HEK293 (cell line): ENCODE measurements at regions not wholly inside any gene's neighbourhood (a gene's known extent, or its start where the extent isn't known, plus 50 kb on each side); places are given as distances from the start of the nearest gene placed in this dataset.

Source experiments
- CTCF ChIA-PET: fragments of 350-600 bp; formaldehyde crosslinking; extraction: SDS; loops from one replicate; lab custom pipeline; 2021; ENCODE audit warnings: antibody characterized with exemption; lab: Yijun Ruan, JAX
- POLR2A ChIA-PET: fragments of 300-600 bp; formaldehyde crosslinking; extraction: SDS; loops from one replicate; lab custom pipeline; 2020; ENCODE audit warnings: antibody characterized with exemption, inconsistent platforms; lab: Yijun Ruan, JAX
- H3K27ac ChIP-seq: fragments of 200-500 bp; sonication (Bioruptor generic); 2 replicates; pipeline ENCODE4 v1.5.1; 2014; ENCODE audit warnings: low read depth, low read length, control low read depth, inconsistent platforms; ENCODE audit errors: extremely low read depth
- H3K36me3 ChIP-seq, 2 experiments: fragments of 200-500 bp in 1 of 2; sonication (Bioruptor generic) in 1 of 2; 1 replicate in 1 of 2; 2 replicates in 1 of 2; pipeline ENCODE4 v1.5.1; 2014 to 2017; ENCODE audit warnings: inconsistent platforms in 2 of 2, low read length in 2 of 2; ENCODE audit not compliant: control insufficient read depth in 2 of 2, insufficient read depth in 1 of 2
- H3K4me1 ChIP-seq: fragments of 200-500 bp; sonication (Bioruptor generic); 2 replicates; pipeline ENCODE4 v1.5.1; 2014; ENCODE audit warnings: mild to moderate bottlenecking, low read length, inconsistent platforms; ENCODE audit not compliant: control insufficient read depth, insufficient read depth
- H3K4me3 ChIP-seq: 2 replicates; pipeline ENCODE4 v1.5.1; 2011; ENCODE audit warnings: low read depth, mild to moderate bottlenecking, control low read depth, low read length, moderate library complexity
- H3K9me3 ChIP-seq: fragments of 200-500 bp; sonication (Bioruptor generic); 2 replicates; pipeline ENCODE4 v1.5.1; 2014; ENCODE audit warnings: low read depth, low read length, inconsistent platforms; ENCODE audit not compliant: control insufficient read depth, insufficient read depth
- HOXA7 ChIP-seq: sonication (generic); formaldehyde crosslinking; IDR thresholded peaks from 2 replicates; pipeline ENCODE4 v1.8.1; 2022; ENCODE audit warnings: missing genetic modification reagents, borderline replicate concordance
- KLF8 ChIP-seq: fragments of 450-650 bp; formaldehyde crosslinking; IDR thresholded peaks from 2 replicates; pipeline ENCODE4 v1.5.1; 2016; ENCODE audit warnings: missing biosample characterization, missing genetic modification characterization
- SALL2 ChIP-seq: fragments of 450-650 bp; formaldehyde crosslinking; IDR thresholded peaks from 2 replicates; pipeline ENCODE4 v1.5.0; 2017; ENCODE audit warnings: missing biosample characterization, mild to moderate bottlenecking, missing genetic modification characterization, borderline replicate concordance
- SCRT2 ChIP-seq: fragments of 450-650 bp; formaldehyde crosslinking; IDR thresholded peaks from 2 replicates; pipeline ENCODE4 v1.5.1; 2016; ENCODE audit warnings: missing biosample characterization, missing genetic modification characterization
- SETDB1 ChIP-seq: IDR thresholded peaks from one replicate; pipeline ENCODE4 v1.6.1; 2017; ENCODE audit warnings: mild to moderate bottlenecking, low read length, moderate library complexity, mixed read lengths; ENCODE audit not compliant: insufficient read length
- TCF7L2 ChIP-seq: IDR thresholded peaks from 2 replicates; pipeline ENCODE4 v1.6.1; 2011; ENCODE audit warnings: low read depth, mild to moderate bottlenecking, inconsistent platforms, low read length, moderate library complexity, borderline replicate concordance
- TRIM28 ChIP-seq: IDR thresholded peaks from 2 replicates; pipeline ENCODE4 v1.6.1; 2011; ENCODE audit warnings: low read length, control low read depth, borderline replicate concordance
- ZFP37 ChIP-seq: fragments of 450-650 bp; formaldehyde crosslinking; IDR thresholded peaks from 2 replicates; pipeline ENCODE4 v1.5.1; 2016; ENCODE audit warnings: missing biosample characterization, missing genetic modification characterization
- ZNF169 ChIP-seq: fragments of 450-650 bp; formaldehyde crosslinking; IDR thresholded peaks from 2 replicates; pipeline ENCODE4 v1.5.1; 2016; ENCODE audit warnings: missing biosample characterization, missing genetic modification characterization
- ZNF174 ChIP-seq: fragments of 450-650 bp; formaldehyde crosslinking; IDR thresholded peaks from 2 replicates; pipeline ENCODE4 v1.5.0; 2017; ENCODE audit warnings: missing biosample characterization, mild to moderate bottlenecking, missing genetic modification characterization
- ZNF184 ChIP-seq: fragments of 450-650 bp; IDR thresholded peaks from 2 replicates; pipeline ENCODE4 v1.5.1; 2018; ENCODE audit warnings: missing biosample characterization, mild to moderate bottlenecking, missing genetic modification characterization
- ZNF214 ChIP-seq: fragments of 450-650 bp; formaldehyde crosslinking; IDR thresholded peaks from 2 replicates; pipeline ENCODE4 v1.5.1; 2017; ENCODE audit warnings: missing biosample characterization, mild to moderate bottlenecking, missing genetic modification characterization, borderline replicate concordance
- ZNF239 ChIP-seq: fragments of 450-650 bp; formaldehyde crosslinking; IDR thresholded peaks from 2 replicates; pipeline ENCODE4 v1.5.1; 2016; ENCODE audit warnings: missing biosample characterization, missing genetic modification characterization
- ZNF266 ChIP-seq: fragments of 450-650 bp; formaldehyde crosslinking; IDR thresholded peaks from 2 replicates; pipeline ENCODE4 v1.5.1; 2016; ENCODE audit warnings: missing biosample characterization, missing genetic modification characterization, low read depth
- ZNF324 ChIP-seq: fragments of 450-650 bp; formaldehyde crosslinking; IDR thresholded peaks from 2 replicates; pipeline ENCODE4 v1.5.1; 2016; ENCODE audit warnings: missing biosample characterization, missing genetic modification characterization
- ZNF37A ChIP-seq: fragments of 450-650 bp; IDR thresholded peaks from 2 replicates; pipeline ENCODE4 v1.5.1; 2018; ENCODE audit warnings: missing biosample characterization, missing genetic modification characterization
- ZNF433 ChIP-seq: fragments of 450-650 bp; formaldehyde crosslinking; IDR thresholded peaks from 2 replicates; pipeline ENCODE4 v1.5.1; 2016; ENCODE audit warnings: missing biosample characterization, missing genetic modification characterization, low read depth
- ZNF521 ChIP-seq: fragments of 450-650 bp; formaldehyde crosslinking; IDR thresholded peaks from 2 replicates; pipeline ENCODE4 v1.5.1; 2017; ENCODE audit warnings: missing biosample characterization, mild to moderate bottlenecking, missing genetic modification characterization
- ZNF529 ChIP-seq: fragments of 450-650 bp; formaldehyde crosslinking; IDR thresholded peaks from 2 replicates; pipeline ENCODE4 v1.5.1; 2017; ENCODE audit warnings: missing genetic modification characterization, missing biosample characterization; ENCODE audit not compliant: insufficient replicate concordance
- ZNF548 ChIP-seq: fragments of 450-650 bp; formaldehyde crosslinking; IDR thresholded peaks from 2 replicates; pipeline ENCODE4 v1.5.1; 2016; ENCODE audit warnings: missing biosample characterization, missing genetic modification characterization
- ZNF571 ChIP-seq: fragments of 450-650 bp; formaldehyde crosslinking; IDR thresholded peaks from 2 replicates; pipeline ENCODE4 v1.5.0; 2017; ENCODE audit warnings: missing biosample characterization, missing genetic modification characterization
- ZNF660 ChIP-seq: fragments of 450-650 bp; IDR thresholded peaks from 2 replicates; pipeline ENCODE4 v1.5.1; 2018; ENCODE audit warnings: missing biosample characterization, mild to moderate bottlenecking, missing genetic modification characterization
- ZNF843 ChIP-seq: fragments of 450-650 bp; formaldehyde crosslinking; IDR thresholded peaks from 2 replicates; pipeline ENCODE4 v1.5.1; 2016; ENCODE audit warnings: missing biosample characterization, missing genetic modification characterization
- TF ChIP-seq, protein P1 (sequence below): fragments of 450-650 bp; formaldehyde crosslinking; IDR thresholded peaks from 2 replicates; pipeline ENCODE4 v1.5.1; 2016; ENCODE audit warnings: missing biosample characterization, missing genetic modification characterization, low read depth
- TF ChIP-seq, protein P2 (sequence below): fragments of 450-650 bp; formaldehyde crosslinking; conservative IDR thresholded peaks from 2 replicates; pipeline ENCODE4 v1.5.1; 2016; ENCODE audit warnings: low read depth, missing biosample characterization, missing genetic modification characterization

DNA sequence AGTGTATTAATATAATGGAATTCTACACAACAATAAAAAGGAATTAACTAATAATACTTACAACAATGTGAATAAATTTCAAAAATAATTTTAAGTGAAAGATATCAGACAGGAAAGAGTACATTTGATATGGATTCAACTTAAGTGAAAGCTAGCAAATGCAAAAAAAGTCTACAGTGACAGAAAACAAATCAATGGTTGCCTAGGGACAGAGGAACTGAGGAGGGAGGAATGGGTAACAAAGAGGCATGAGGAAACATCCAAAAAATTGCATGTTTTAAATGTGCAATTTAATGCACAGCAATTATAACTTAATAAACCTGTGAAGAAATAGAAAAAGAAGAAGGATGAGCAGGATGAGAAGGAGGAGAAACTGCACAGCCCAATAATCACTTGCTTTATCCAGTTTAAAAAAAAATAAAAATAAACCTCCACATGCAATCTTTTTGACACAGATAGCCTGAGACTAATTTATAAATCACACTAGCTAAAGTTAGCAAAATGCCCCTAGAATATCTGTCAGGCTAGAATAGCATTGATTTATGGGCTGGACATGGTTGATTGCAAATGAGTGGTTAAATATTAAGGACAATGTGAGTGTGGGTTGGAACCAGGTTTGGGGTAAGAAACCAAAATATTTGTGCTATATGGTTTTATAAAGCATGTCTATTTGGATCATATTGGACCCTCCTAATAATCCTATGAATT, 1089.1 kb downstream of the TRHDE start:
- H3K36me3 ChIP-seq = no peaks in the 10 kb centered on the region
- H3K9me3 ChIP-seq = no peaks in the 10 kb centered on the region
- TF ChIP-seq ZNF521 (tag by site-specific recombination) (no peak), HOXA7 (no peak), SCRT2 (no peak), ZNF266 (tag by site-specific recombination) (no peak), ZNF239 (no peak), ZNF37A (tag by site-specific recombination) (no peak), ZNF169 (no peak), ZNF843 (tag by site-specific recombination) (no peak), ZNF433 (tag by site-specific recombination) (no peak), ZNF184 (tag by site-specific recombination) (no peak), TCF7L2 (no peak), ZNF548 (no peak), KLF8 (tag by site-specific recombination) (no peak)
- TF ChIP-seq, protein P1, sequence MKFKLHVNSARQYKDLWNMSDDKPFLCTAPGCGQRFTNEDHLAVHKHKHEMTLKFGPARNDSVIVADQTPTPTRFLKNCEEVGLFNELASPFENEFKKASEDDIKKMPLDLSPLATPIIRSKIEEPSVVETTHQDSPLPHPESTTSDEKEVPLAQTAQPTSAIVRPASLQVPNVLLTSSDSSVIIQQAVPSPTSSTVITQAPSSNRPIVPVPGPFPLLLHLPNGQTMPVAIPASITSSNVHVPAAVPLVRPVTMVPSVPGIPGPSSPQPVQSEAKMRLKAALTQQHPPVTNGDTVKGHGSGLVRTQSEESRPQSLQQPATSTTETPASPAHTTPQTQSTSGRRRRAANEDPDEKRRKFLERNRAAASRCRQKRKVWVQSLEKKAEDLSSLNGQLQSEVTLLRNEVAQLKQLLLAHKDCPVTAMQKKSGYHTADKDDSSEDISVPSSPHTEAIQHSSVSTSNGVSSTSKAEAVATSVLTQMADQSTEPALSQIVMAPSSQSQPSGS (tag by site-specific recombination) = no peak
- ChIA-PET POLR2A (no interaction called here), CTCF (no interaction called here)
- H3K4me3 ChIP-seq = no peak overlapping the region
- no peaks in the 10 kb centered on the region for H3K4me1 ChIP-seq
- H3K27ac ChIP-seq = no peak overlapping the region

DNA sequence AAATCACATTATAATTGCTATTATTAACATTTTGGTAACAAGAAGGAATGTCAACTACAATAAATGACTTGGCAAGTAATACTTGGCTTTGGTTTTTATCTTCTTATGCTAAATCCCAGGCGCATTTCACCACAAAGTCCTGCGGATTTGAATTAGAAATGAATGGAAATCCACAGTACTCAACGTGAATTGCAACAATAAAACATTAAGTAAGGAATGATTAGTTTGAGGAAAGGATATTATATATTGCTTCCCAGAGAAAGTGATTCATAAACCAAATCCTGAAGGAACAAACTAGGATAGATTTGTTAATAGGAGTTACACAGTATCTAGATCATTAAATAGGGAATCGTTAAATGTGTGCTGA, 1089.7 kb downstream of the TRHDE start:
- ChIA-PET CTCF (no interaction called here), POLR2A (no interaction called here)
- no peaks in the 10 kb centered on the region for H3K4me1 ChIP-seq
- H3K9me3 ChIP-seq = no peaks in the 10 kb centered on the region
- no peak overlapping the region for H3K27ac ChIP-seq
- TF ChIP-seq ZNF214 (tag by site-specific recombination) = no peak
- TF ChIP-seq, protein P2, sequence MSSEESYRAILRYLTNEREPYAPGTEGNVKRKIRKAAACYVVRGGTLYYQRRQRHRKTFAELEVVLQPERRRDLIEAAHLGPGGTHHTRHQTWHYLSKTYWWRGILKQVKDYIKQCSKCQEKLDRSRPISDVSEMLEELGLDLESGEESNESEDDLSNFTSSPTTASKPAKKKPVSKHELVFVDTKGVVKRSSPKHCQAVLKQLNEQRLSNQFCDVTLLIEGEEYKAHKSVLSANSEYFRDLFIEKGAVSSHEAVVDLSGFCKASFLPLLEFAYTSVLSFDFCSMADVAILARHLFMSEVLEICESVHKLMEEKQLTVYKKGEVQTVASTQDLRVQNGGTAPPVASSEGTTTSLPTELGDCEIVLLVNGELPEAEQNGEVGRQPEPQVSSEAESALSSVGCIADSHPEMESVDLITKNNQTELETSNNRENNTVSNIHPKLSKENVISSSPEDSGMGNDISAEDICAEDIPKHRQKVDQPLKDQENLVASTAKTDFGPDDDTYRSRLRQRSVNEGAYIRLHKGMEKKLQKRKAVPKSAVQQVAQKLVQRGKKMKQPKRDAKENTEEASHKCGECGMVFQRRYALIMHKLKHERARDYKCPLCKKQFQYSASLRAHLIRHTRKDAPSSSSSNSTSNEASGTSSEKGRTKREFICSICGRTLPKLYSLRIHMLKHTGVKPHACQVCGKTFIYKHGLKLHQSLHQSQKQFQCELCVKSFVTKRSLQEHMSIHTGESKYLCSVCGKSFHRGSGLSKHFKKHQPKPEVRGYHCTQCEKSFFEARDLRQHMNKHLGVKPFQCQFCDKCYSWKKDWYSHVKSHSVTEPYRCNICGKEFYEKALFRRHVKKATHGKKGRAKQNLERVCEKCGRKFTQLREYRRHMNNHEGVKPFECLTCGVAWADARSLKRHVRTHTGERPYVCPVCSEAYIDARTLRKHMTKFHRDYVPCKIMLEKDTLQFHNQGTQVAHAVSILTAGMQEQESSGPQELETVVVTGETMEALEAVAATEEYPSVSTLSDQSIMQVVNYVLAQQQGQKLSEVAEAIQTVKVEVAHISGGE (tag by site-specific recombination) = no peak
- no peak for TF ChIP-seq ZNF571
- no peak for TF ChIP-seq ZFP37 (tag by site-specific recombination)
- TF ChIP-seq SALL2 = no peak
- TF ChIP-seq ZNF174 (tag by site-specific recombination) = no peak
- no peak for TF ChIP-seq ZNF324
- TF ChIP-seq ZNF660 (tag by site-specific recombination) = no peak
- no peak for TF ChIP-seq SETDB1
- TF ChIP-seq TRIM28 = no peak
- no peak for TF ChIP-seq ZNF529
- no peaks in the 10 kb centered on the region for H3K36me3 ChIP-seq
- H3K4me3 ChIP-seq = no peak overlapping the region
